ENCODE measurements at regions not wholly inside any gene's neighbourhood (a gene's known extent, or its start where the extent isn't known, plus 50 kb on each side); places are given as distances from the start of the nearest gene placed in this dataset.
"Not testable (repeated sequence)": the region's sequence is repeated elsewhere in the genome, so short reads cannot be mapped to it uniquely, and the experiment has no call there.

DNA sequence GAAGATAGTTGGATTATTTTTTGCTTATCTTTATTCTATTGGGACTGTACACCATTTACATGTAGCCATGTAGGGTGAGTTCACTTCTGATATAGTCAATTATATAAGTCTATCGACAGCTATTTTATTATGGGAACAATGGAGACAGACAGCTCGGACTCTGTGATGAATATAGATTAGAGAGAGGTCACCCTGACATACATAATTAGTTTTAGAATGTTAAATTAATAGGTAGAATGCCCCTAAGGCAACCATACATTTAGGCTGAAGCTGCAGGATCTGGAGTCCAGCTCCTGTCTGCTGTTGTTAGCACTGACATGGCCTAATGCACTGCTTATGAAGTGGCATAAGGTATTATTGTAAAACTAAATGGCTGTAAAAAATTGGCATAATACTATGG, 700.8 kb downstream of the MAT2B start:
- DNase-seq (ENCODE audit: low read depth in 2 of 2): no peak

DNA sequence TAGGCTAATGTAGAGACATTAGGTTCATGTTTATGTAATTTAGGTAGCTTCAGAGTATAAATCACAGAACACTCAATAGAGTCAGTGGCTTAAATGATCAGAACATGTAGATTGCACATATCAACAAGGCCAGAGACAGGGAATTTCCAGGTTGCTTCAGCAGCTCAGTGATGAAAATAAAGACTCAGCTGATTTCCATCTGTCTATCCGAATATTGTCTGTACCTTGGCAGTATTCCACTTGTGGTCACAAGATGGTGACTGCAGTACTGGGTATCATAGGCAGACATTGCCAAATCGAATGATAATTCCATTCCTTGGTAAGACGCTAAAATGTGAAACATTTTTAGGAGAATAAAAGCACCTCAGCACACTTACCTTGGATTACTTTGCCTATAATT, 702.2 kb downstream of the MAT2B start:
- DNase-seq (ENCODE audit: low read depth in 2 of 2): no peak

DNA sequence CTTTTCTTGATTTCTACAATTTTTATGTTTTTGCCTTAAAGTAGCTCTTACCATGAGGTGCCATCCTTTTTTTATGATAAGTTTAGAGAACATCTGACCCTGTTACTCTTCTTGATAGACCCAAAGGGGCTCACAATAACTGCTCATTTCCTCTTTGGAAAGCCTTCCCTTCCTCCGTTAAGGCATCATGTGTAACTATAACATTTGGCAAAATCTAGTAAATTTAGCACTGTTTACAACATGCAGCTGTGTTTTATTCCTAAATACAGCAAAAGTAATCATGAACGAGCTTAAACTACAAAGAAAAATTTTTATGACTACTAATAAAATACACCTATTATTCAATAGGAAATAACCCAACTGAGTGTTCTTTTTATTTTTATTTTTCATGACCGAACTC, 705.1 kb downstream of the MAT2B start:
- DNase-seq (ENCODE audit: low read depth in 2 of 2): no peak

DNA sequence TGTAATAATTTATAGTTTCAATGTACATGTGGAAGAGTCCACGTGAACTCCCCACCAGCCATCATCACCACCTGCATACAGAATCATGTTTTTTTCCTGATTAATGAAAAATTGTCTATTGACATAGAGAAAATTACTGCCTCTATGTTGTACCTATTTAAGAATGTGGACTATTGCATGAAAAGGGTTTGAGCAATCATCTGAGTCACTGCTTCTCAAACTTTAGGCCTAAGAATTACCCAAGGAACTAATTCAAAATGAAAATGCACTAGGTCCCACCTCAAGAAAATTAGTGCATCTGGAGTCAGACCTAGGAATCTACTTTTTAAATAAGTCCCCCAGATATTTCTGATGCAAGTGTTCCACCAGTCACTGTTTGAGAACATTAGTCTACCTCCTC, 709.3 kb downstream of the MAT2B start:
- DNase-seq (ENCODE audit: low read depth in 2 of 2): no peak

DNA sequence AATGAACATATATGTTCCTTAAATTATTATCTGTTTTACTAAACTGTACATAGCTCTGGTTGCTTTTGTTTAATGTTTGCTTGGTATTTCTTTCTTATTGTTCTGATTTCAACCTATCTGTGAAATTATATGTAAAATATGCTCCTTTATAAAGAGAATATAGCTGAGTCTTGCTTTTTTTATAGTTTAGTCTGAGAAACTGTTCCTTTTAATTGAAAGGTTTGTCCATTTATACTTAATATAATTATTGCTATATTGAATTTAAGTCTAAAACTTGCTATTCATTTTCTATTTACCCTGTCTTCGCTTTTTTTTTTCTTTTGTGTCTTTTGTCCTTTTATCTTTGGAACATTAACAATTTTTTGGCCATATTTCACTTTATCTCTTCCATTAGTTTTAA, 712.0 kb downstream of the MAT2B start:
- no peak for DNase-seq (ENCODE audit: low read depth in 2 of 2)

DNA sequence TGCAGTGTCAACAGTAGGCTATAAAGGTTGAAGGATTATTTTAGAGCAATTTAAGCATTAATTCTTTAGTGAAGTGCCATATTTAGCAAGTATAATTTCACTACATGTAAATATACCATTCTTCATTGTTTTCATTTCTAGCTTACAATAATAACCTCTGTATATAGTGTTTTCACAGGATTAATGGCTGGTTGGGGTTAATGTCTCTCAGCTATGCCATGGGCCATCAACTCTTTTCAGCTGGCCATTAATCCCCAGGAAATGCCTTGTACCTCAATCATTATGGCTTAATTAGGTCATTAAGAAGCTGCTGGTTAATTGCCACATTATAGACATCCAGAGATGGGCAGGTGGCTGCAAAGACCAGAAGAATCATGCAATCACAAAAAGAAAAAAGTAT, 715.1 kb downstream of the MAT2B start:
- DNase-seq (ENCODE audit: low read depth in 2 of 2): no peak

DNA sequence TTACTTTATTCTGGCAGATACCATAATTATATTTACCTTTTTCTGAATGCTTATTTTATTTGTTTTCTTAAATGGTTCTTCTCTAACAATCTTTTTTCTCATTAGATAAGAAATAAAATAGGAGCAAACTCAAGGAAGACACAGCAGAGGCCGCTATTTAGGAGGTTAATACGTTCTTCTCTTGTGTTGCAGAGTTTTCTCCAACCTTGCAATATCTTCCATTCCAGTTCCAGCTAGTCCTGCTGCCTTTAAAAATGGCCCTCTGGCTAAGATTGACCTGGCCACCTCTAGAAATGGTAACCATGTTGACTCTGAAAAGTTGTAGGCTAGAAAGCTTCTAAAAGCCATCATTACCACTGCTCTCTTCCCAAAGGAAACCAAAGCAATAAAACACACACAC, 718.8 kb downstream of the MAT2B start:
- DNase-seq (ENCODE audit: low read depth in 2 of 2): no peak

DNA sequence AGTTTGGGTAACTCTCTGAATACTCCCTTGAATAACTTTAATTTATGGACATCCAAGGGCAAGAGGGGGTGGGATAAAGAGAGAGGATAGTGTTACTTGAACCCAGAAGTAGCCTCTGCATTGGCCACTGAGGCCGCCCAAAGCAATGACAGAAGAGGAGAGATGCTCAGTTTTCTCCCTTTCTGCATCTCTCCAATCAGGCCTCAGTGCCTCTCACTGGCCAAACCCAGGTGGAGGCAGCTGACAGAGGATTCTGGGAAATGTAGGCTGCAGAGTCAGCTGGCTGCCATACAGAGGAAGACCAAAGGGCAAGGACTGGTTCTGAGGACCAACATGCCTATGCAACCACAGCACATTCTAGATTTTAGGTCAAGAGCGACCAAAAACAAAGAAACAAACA, 719.4 kb downstream of the MAT2B start:
- DNase-seq (ENCODE audit: low read depth in 2 of 2): no peak

DNA sequence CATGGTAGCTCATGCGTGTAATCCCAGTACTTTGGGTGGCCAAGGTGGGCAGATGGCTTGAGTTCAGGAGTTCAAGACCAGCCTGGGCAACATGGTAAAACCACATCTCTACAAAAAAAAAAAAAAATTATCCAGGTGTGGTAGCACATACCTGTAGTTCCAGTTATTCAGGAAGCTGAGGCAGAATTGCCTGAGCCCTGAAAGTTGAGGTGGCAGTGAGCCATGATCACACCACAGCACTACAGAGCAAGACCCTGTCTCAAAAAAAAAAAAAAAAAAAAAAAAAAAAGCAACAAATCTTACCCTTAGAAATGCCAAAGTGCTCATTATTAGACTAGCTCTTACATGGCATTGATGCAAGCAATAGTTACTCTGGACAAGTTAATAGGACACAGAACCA, 724.9 kb downstream of the MAT2B start:
- DNase-seq (ENCODE audit: low read depth in 2 of 2): no peak

DNA sequence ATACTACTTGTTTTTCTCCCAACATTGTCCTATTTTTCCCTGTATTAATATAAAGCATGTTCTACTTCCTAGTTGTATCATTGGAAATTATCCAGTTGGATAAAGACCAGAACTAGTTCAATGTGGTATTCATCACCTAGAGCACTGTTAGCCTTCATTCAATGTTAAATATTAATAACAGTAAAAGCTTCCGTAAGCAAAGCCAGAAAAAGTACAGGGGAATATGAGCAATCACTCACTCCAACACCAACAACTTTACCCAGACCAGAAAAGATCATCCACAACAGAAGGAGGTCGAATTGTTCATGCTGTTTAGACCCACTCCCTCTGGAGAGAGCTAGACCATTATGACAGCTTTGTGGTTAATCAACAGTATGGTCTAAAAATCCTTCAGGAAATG, 728.4 kb downstream of the MAT2B start:
- DNase-seq (ENCODE audit: low read depth in 2 of 2): no peak

DNA sequence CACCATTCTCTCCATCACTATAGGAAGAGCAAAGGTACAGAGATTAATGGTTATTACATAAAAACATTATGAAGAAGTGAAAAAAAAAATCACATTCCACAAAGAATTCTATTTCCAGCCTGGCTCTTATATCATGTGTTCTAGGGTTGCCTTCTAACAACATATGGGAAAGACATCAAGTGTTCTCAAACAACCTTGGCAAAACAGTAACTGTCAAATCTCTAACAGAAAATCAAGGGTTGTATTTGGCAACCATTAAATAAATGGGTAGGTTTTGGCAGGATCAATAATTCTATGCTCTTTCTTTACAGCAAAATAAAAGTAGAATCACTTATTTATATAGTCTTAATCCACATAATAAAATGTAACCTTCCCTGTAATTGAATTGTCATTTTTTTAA, 728.9 kb downstream of the MAT2B start:
- no peak for DNase-seq (ENCODE audit: low read depth in 2 of 2)

DNA sequence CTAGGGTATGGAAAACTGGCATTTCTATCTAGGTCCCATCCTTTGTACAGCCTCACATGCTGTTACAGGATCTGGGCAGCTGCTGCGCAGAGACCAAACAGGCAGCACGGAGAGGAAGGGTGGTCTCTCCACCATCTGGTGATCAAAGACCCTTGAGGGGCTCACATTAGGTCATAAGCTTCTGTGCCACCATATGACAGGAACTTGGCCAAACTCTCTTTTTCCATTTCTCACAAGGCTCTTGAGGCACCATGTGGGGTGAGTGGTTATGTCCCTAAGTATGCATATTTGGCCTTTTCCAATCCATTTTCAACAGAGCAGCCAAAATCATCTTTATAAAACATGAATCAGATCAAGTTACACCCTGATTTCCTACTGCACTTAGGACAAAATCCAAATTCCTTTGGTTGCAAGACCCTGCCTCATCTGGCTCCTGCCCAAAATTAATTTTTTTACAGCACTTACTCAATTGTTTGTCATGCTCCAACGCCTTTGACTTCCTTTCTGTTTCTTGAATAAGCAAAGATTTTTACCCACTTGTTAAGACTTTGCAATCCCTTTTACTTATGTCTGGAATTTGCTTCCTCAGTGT, 730.0 kb downstream of the MAT2B start:
- DNase-seq (ENCODE audit: low read depth in 2 of 2): no peak

DNA sequence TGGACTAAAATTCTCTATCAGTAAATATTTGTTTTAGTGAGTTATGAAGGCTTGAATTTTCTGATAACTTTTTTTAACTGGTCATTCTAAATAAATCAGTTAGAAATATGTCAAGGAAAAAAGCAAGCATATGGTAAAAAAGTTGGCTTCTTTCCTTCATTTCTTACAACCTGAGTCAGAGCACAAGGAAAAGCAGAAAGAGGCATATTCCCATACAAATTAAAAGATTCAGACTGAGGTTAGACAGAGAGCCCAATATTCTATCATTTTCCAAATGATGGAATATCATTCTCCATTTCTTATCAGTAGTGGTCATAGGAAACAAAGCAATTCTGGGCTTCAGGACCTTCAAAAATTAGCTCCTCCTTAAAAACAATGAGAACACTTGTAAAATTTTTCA, 732.1 kb downstream of the MAT2B start:
- no peak for DNase-seq (ENCODE audit: low read depth in 2 of 2)

DNA sequence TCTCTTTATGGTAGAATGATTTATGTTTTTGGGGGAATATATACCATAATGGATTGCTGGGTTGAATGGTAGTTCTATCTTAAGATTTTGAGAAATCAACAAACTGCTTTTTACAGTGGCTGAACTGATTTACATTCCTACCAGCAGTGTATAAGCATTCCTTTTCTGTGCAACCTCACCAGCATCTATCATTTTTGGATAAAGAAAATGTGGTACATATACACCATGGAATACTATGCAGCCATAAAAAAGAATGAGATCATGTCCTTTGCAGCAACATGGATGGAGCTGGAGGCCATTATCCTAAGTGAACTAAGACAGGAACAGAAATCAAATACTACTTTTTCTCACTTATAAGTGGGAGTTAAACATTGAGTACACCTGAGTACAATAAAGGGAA, 746.4 kb downstream of the MAT2B start:
- not testable (repeated sequence) for DNase-seq (ENCODE audit: low read depth in 2 of 2)

DNA sequence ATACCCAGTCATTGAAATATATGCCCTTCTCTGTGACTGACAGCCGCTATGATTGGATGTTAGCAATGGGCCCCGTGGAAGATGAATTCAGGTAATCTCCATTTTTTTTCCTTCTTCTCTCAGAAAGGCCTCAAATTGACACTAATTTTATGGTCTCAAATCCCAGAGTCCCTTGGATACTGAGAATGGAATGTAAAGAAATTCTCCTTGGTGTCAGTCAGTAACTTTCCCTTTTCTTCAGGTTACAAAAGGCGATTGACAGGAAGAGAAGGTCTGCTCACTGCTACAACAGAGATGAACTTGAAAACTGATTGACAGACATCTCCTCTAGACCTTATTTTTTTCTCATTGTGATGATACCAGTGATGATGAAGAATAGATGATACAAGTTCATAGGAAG, 748.3 kb downstream of the MAT2B start:
- no peak for DNase-seq (ENCODE audit: low read depth in 2 of 2)

DNA sequence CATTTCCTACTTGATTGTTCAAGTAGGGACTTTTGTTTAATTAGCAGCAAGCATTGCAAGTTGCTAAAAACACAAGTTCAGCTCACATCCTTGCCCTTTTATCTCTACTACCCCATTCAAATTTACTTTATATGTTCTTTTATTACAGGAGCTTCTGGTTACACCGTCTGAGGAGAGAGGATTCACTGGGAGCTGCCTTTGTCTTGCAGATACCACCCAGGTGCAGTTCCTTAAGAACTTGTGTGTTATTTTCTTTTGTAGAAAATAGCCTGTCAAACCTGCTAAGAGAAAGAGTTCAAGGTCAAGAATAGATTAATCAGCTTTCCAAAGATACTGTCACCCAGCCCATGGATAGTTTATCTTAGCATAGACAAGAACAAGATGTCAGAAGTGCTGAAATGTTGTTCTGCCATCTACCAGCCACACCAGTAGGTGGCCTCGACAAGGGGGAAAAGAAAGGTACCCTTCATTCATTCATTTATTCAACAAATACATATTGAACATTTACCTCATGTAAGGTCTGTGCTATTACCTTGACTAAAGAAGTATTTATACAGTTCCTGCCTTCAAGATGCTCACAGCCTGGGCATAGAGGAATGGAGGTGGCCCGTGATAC, 750.3 kb downstream of the MAT2B start:
- DNase-seq (ENCODE audit: low read depth in 2 of 2): no peak

DNA sequence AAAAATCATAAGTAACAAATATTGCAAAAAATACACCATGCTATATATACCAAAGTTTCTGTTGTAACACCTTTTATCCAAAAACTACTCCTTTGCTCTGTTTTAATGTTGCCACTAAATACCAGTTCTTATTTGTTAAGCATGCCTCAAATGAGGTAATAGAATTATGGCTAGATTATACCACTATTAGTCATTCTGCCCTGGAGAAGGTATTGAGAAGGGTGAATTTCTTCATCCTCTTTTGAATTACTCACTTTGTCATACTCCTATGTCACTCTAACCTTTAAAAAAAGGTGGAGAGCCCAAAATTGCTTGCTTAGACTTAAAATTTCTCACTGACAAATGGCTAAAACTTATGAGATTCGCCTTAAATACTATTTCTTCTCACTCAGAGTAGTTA, 750.9 kb downstream of the MAT2B start:
- DNase-seq (ENCODE audit: low read depth in 2 of 2): no peak

DNA sequence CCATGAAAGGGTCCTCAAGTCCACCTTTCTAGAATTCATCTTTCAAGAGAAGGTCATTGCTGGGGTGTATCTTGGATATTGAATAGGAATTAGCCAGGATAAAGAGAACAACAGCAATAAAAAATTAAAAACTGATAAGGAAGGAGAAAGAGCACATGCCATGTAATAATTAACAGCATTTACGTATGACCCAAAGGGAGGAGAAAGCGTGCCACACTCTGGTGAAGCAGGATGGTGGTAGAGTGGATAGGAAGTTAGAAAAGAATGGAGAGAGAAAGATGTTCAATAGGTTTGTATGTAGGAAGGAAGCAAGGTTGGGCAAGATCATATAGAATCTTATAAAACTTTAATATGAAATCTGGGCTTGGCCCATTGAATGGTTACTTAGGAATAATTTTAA, 751.5 kb downstream of the MAT2B start:
- no peak for DNase-seq (ENCODE audit: low read depth in 2 of 2)

DNA sequence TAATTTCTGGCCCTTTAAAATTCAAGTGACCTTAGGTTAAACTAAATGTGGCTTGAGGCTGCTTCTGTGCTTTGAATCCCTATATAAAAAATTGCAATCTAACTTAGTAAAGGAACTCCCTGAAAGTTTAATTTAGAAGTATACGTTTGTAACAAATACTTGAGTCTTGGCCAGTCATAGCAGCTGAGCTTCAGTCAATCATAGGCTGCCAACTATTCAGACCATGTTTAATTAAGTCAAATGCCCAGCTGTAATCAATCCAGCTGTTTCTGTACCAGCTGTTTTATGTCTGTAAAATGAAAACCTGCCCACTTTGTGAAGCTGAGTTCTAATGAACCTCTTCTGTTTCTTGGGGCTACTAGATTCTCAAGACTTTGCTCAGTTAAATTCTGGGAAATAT, 760.1 kb downstream of the MAT2B start:
- no peak for DNase-seq (ENCODE audit: low read depth in 2 of 2)

DNA sequence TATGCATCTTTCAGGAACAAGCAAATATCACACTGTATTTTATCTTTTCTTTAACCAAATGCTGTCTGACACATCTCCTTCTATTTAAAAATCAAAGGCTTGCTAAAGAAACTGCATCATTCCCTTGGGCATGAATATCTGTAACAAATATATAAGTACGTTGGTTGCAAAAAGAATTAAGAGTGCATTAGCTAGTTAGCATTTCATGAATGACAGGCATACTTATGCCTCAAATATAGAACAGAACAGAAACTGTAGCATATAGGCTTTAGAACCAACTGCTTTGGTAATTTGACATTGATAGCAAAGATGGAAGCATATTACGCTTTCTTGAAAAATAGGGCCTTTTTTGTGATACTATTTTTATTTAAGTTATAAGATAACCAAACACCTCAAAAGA, 761.2 kb downstream of the MAT2B start:
- no peak for DNase-seq (ENCODE audit: low read depth in 2 of 2)

DNA sequence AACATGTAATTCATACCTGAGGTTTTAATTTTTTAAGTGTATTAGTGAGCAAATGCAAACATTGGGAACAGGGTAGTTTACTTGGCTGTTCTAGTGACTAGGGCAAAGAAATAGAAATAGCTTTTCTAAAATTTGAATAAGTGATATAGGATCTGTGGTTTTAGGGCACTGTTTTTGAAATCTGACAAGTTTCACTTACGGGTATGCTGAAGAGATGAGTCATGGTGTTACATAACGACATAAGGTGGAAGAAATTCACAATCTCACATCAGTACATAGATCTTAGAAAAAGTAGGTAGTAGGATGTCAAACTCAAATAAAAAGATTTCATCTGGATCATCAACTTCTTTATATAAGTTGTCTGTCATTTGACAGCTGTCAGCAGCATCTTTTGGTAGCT, 772.3 kb downstream of the MAT2B start:
- DNase-seq (ENCODE audit: low read depth in 2 of 2): no peak

DNA sequence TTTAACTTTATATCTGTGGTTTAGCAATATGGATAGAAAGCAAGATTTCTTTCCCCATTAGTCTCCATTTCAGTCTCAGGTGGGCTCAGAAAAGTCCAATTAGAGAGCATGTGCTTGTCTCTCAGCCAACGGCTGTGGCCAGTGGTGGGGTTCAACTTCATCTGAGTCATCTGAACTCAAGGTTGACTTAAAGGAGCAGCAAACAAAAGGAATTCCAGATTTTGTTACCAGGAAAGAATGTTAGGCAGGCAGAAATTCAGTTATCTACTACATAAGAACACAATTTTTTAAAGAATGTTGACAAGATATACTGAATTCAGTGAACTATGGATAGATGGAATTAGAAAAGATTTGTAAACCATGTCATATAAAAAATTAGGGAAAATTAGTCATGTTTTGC, 784.1 kb downstream of the MAT2B start:
- DNase-seq (ENCODE audit: low read depth in 2 of 2): no peak

DNA sequence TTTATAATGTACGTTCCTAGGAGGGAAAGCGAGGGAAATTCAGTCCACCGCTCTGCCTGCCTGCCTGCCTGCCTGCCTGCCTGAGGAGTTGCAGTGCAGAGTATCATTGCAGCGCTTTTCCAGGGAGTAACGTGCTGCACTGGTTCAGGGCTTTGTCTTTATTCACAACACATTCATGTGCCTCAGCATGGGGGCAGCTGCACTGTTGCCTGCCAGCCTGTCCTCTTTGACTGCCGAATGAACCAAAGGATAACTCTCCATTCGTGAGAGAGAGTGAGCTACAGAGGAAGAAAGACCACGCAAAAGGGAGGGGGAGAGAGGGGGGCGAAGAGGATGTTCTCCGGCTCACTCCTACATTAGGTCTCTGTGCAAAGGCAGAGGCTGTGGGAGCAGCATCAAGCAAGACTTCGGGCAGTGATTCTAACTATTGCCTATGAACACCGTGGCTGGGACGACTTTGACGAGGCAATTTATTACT, 791.2 kb downstream of the MAT2B start:
- no peak for DNase-seq (ENCODE audit: low read depth in 2 of 2)

DNA sequence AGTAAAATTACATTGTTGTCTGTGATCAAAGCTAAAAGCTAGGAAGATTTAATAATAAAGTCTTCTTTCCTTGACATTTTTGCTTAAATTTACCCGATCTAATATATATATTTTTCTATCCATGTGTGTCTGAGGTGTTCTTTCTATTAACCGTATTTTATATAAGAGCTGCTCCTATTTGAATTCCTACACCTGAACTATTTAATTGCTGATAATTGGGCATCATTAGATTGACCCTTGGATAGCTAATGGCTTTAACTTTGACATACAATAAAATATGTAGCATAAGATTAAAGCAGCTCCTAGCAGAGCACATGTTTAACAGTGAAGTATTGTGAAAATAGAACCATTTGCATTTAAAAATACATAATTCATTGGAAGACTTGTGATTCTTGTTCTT, 792.7 kb downstream of the MAT2B start:
- DNase-seq (ENCODE audit: low read depth in 2 of 2): no peak

All from activated CD8-positive, alpha-beta memory T cell treated with anti-CD3 and anti-CD28 coated beads for 4 hours (primary cell).